GM12872 (cell line): ENCODE measurements at regions not wholly inside any gene's neighbourhood (a gene's known extent, or its start where the extent isn't known, plus 50 kb on each side); places are given as distances from the start of the nearest gene placed in this dataset.

Source experiments
- TF ChIP-seq, protein P1 (sequence below): IDR thresholded peaks from 3 replicates; pipeline ENCODE4 v1.5.1; 2011; ENCODE audit warnings: low read depth, mild to moderate bottlenecking, low read length, moderate library complexity; ENCODE audit not compliant: insufficient read depth

DNA sequence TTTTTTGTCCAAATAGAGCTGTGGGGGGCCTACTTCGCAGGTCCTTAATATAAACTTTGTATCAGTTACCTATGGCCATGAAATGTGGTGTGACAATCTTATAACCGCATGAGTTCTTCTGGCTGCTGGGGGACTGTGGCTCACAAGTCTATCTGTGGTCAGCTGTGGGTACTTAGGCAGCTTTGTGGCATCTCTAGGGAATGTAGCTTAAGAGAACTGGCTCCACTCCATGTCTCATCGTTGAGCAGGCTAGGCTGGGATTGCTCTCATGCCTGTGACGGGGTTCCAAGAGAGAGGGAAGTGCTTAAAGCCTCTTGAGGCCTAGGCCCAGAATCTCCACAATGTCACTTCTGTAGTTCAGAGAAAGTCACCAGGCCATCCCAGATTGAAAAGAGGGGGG lies 140.5 kb downstream of the BTBD3 start:
- TF ChIP-seq, protein P1, sequence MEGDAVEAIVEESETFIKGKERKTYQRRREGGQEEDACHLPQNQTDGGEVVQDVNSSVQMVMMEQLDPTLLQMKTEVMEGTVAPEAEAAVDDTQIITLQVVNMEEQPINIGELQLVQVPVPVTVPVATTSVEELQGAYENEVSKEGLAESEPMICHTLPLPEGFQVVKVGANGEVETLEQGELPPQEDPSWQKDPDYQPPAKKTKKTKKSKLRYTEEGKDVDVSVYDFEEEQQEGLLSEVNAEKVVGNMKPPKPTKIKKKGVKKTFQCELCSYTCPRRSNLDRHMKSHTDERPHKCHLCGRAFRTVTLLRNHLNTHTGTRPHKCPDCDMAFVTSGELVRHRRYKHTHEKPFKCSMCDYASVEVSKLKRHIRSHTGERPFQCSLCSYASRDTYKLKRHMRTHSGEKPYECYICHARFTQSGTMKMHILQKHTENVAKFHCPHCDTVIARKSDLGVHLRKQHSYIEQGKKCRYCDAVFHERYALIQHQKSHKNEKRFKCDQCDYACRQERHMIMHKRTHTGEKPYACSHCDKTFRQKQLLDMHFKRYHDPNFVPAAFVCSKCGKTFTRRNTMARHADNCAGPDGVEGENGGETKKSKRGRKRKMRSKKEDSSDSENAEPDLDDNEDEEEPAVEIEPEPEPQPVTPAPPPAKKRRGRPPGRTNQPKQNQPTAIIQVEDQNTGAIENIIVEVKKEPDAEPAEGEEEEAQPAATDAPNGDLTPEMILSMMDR, result no peak

DNA sequence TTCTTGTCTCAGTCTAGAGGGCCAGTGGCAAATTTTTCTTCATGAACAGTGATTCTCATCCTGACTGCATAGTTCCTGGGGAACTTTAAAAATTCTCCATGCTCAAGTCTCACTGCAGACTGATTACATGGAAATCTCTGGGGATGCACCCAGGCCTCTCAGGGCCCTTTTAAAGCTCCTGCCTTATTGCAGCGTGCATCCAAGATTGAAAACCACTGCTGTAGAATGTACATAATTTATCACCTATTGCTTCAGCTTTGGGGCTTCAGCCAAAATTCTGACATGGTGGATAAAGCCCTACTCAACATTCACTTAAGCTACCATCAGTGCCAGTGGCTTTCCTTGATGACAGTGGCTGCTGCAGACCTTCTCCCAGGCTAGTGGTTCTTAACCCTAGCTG lies 143.8 kb downstream of the BTBD3 start:
- TF ChIP-seq, protein P1, result no peak

DNA sequence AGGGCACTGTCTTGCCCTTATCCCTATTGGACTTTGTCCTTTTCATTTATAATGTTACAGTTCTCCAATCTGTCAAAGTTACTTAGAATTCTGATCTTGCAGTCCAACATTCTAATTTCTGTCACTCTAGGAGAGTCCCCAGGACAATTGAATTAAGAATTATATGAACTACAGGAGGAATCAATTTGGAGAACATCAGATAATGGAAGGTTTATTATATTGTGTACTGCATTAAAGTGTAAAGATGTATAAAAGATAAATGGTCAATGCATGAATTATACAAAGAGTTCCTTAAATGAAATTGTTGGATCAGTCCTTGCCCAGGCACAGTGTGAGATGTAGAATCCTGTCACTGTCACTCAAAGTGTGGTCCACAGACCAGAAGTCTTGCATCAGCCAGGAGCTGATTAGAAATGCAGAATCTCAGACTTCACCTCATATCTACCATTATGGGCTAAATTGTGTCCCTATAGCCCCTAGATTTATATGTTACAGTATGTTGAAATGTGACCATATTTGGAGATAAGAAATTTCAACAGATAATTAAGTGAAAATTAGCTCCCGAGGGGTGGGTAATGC lies 145.5 kb downstream of the BTBD3 start:
- TF ChIP-seq, protein P1, result no peak

DNA sequence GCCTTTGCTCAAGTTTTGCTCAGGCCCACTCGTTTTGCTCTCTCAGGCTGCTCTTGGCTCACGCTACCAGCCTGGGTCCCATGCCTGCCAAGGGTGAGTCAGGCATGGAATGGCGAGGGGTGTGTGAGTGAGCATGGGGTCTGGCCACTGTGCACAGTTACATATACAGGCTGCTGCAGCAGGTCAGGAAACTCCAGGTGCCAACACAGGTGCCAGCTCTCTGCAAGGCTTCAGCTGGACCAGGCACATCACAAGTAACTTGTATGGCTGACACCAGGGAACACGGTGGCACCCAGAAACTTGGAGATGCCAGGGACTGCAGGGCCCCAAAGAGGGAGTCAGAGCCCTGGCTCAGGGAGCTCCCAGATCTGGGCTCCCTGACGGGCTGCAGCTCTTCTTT lies 146.8 kb downstream of the BTBD3 start:
- TF ChIP-seq, protein P1, result no peak

DNA sequence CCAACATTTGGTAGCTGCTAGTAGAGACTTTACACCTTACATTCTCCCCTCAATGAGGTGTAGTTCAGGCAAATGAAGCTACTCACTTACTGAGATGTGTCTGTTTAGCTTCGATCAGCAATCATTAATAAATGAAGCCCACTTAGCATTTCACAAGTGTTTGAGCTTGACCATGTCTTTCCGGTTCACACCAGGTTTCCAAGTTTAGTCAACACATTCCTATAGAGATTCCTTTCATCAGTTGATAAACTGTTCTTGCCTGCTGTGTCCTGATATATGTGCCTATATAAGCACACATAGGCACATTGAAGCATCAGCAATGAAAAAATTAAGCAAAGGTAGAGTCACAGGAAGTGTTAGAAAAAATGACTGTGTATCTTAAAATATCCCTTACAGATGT lies 150.0 kb downstream of the BTBD3 start:
- TF ChIP-seq, protein P1, result no peak

DNA sequence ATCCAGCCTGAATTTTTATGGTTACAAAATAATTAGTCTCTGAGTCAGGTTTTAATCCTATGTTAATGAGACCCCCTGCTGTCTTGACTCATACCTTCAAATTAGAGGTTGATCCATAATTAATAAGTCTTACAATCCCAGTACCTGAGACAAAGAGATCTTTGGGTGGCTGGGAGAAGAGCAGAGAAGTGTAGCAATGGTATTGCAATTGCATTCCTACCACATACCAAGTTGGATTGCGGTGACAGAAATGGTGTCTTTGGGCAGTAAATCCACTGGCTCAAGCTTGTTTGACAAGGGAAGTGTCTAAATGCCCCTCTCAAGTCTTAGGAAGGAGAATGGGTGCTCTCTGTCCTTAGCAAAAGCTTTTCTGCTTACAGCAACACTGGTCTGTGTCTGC lies 150.4 kb downstream of the BTBD3 start:
- TF ChIP-seq, protein P1, result no peak

DNA sequence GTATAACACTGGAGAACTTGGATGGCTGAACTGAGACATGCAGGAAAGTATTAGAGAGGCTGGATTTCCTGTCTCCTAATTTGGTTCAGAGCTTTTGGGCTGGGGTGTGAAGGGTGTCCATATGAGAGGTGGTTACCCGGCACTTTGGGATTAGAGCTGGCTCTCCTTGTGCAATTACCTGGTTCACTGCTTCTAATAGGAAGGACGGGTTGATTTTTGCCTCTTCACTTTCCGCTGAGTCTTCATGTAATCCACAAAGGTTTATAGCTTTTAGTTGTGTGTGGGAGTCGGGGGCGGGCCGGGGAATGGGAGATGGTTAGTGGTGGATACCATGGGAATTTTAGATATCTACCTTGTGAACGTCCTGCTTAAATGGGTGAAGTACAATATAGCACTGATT lies 151.5 kb downstream of the BTBD3 start:
- TF ChIP-seq, protein P1, result no peak
